Right lobe of liver (tissue), 4 donors: ENCODE measurements at regions not wholly inside any gene's neighbourhood (a gene's known extent, or its start where the extent isn't known, plus 50 kb on each side); places are given as distances from the start of the nearest gene placed in this dataset.

Experiments
- CTCF ChIP-seq, 4 donors: fragments of 200-600 bp in 3 of 4; fragments of 450-650 bp in 1 of 4; IDR thresholded peaks; one replicate each; pipeline versions ENCODE4 v1.5.1 to v1.8.0; 2016 to 2022; ENCODE audit warnings: antibody characterized with exemption in 4 of 4, mild to moderate bottlenecking in 2 of 4
- POLR2A ChIP-seq: fragments of 450-650 bp; IDR thresholded peaks from one replicate; pipeline ENCODE4 v1.6.1; 2017; ENCODE audit warnings: antibody characterized with exemption, mild to moderate bottlenecking
- donor health status: DM: no; HTN: no; CAD: no.
- donor health status: DM: no; HTN: no; CAD: no.
- donor health status: DM: no; HTN: yes; CAD: no.

- TF ChIP-seq POLR2A (no peak), CTCF (IDR thresholded peaks at IDR 0.05) (no peak)
Observed at GRCh38 chr12:105956662-105957457, 181.9 kb downstream of the NUAK1 start.
